ENCODE measurements at regions not wholly inside any gene's neighbourhood (a gene's known extent, or its start where the extent isn't known, plus 50 kb on each side); places are given as distances from the start of the nearest gene placed in this dataset.

GRCh38 chr2:217364224-217364623 is 504.4 kb upstream of the TNP1 start:
- H3K27ac ChIP-seq (ENCODE audit: low read length): no peak overlapping the region
- peaks cover 4% of the 10 kb centered on the region for H3K4me1 ChIP-seq (ENCODE audit: control insufficient read depth, insufficient read depth, low read length)
- H3K27me3 ChIP-seq (ENCODE audit: control insufficient read depth, insufficient read depth, low read length): no peaks in the 10 kb centered on the region
- no peak overlapping the region for H3K4me3 ChIP-seq (ENCODE audit: low read length)
- no peaks in the 10 kb centered on the region for H3K36me3 ChIP-seq (ENCODE audit: control insufficient read depth, insufficient read depth, low read length)
- no peaks in the 10 kb centered on the region for H3K9me3 ChIP-seq (replicated peaks; ENCODE audit: control insufficient read depth, low read depth, low read length)
- no peak for DNase-seq

GRCh38 chr2:217363470-217363869 is 503.6 kb upstream of the TNP1 start:
- no peaks in the 10 kb centered on the region for H3K9me3 ChIP-seq (replicated peaks; ENCODE audit: control insufficient read depth, low read depth, low read length)
- no CpG with 5 or more reads among the region's 3 CpGs for WGBS (ENCODE audit: insufficient coverage)

GRCh38 chr2:217362710-217363109 is 502.8 kb upstream of the TNP1 start:
- Histone ChIP-seq H3K27ac (ENCODE audit: low read length) (no peak overlapping the region), H3K4me3 (ENCODE audit: low read length) (no peak overlapping the region), H3K9me3 (replicated peaks; ENCODE audit: control insufficient read depth, low read depth, low read length) (no peaks in the 10 kb centered on the region), H3K4me1 (ENCODE audit: control insufficient read depth, insufficient read depth, low read length) (peaks cover 4% of the 10 kb centered on the region), H3K27me3 (ENCODE audit: control insufficient read depth, insufficient read depth, low read length) (no peaks in the 10 kb centered on the region), H3K36me3 (ENCODE audit: control insufficient read depth, insufficient read depth, low read length) (no peaks in the 10 kb centered on the region)
- no CpG with 5 or more reads among the region's 5 CpGs for WGBS (ENCODE audit: insufficient coverage)
- DNase-seq: no peak

More at GRCh38 chr2:217363470-217363869, 503.6 kb upstream of the TNP1 start:
- H3K4me3 ChIP-seq (ENCODE audit: low read length): no peak overlapping the region
- DNase-seq: no peak
- peaks cover 4% of the 10 kb centered on the region for H3K4me1 ChIP-seq (ENCODE audit: control insufficient read depth, insufficient read depth, low read length)
- no peaks in the 10 kb centered on the region for H3K27me3 ChIP-seq (ENCODE audit: control insufficient read depth, insufficient read depth, low read length)
- H3K36me3 ChIP-seq (ENCODE audit: control insufficient read depth, insufficient read depth, low read length): no peaks in the 10 kb centered on the region
- no peak overlapping the region for H3K27ac ChIP-seq (ENCODE audit: low read length)

- DNase-seq: no peak
- Histone ChIP-seq H3K4me3 (ENCODE audit: low read length) (no peak overlapping the region), H3K36me3 (ENCODE audit: control insufficient read depth, insufficient read depth, low read length) (no peaks in the 10 kb centered on the region), H3K27ac (ENCODE audit: low read length) (no peak overlapping the region), H3K27me3 (ENCODE audit: control insufficient read depth, insufficient read depth, low read length) (no peaks in the 10 kb centered on the region), H3K4me1 (ENCODE audit: control insufficient read depth, insufficient read depth, low read length) (peaks cover 4% of the 10 kb centered on the region), H3K9me3 (replicated peaks; ENCODE audit: control insufficient read depth, low read depth, low read length) (no peaks in the 10 kb centered on the region)
- 100% methylated on average over 1 of the region's 1 CpG for WGBS (ENCODE audit: insufficient coverage)
Observed at GRCh38 chr2:217362286-217362685, 502.4 kb upstream of the TNP1 start.

GRCh38 chr2:217361483-217361880 is 501.6 kb upstream of the TNP1 start:
- H3K27me3 ChIP-seq (ENCODE audit: control insufficient read depth, insufficient read depth, low read length): no peaks in the 10 kb centered on the region
- DNase-seq: peak; percentile 88
- peaks cover 8% of the 10 kb centered on the region for H3K4me1 ChIP-seq (ENCODE audit: control insufficient read depth, insufficient read depth, low read length)
- H3K4me3 ChIP-seq (ENCODE audit: low read length): no peak overlapping the region
- H3K36me3 ChIP-seq (ENCODE audit: control insufficient read depth, insufficient read depth, low read length): no peaks in the 10 kb centered on the region
- H3K9me3 ChIP-seq (replicated peaks; ENCODE audit: control insufficient read depth, low read depth, low read length): no peaks in the 10 kb centered on the region
- no CpG with 5 or more reads among the region's 2 CpGs for WGBS (ENCODE audit: insufficient coverage)
- no peak overlapping the region for H3K27ac ChIP-seq (ENCODE audit: low read length)

GRCh38 chr2:217360781-217361482 is 501.1 kb upstream of the TNP1 start:
- Histone ChIP-seq H3K36me3 (ENCODE audit: control insufficient read depth, insufficient read depth, low read length) (no peaks in the 10 kb centered on the region), H3K4me3 (ENCODE audit: low read length) (no peak overlapping the region), H3K9me3 (replicated peaks; ENCODE audit: control insufficient read depth, low read depth, low read length) (no peaks in the 10 kb centered on the region), H3K27ac (ENCODE audit: low read length) (no peak overlapping the region), H3K4me1 (ENCODE audit: control insufficient read depth, insufficient read depth, low read length) (peaks cover 10% of the 10 kb centered on the region), H3K27me3 (ENCODE audit: control insufficient read depth, insufficient read depth, low read length) (peaks cover under 1% of the 10 kb centered on the region)
- DNase-seq: no peak
- 0% methylated on average over 1 of the region's 4 CpGs for WGBS (ENCODE audit: insufficient coverage)

GRCh38 chr2:217360111-217360510 is 500.2 kb upstream of the TNP1 start:
- H3K27me3 ChIP-seq (ENCODE audit: control insufficient read depth, insufficient read depth, low read length): peaks cover 2% of the 10 kb centered on the region
- no peak overlapping the region for H3K4me3 ChIP-seq (ENCODE audit: low read length)
- no peaks in the 10 kb centered on the region for H3K9me3 ChIP-seq (replicated peaks; ENCODE audit: control insufficient read depth, low read depth, low read length)
- 57% methylated on average over 1 of the region's 2 CpGs for WGBS (ENCODE audit: insufficient coverage)
- peaks cover 13% of the 10 kb centered on the region for H3K4me1 ChIP-seq (ENCODE audit: control insufficient read depth, insufficient read depth, low read length)
- no peak overlapping the region for H3K27ac ChIP-seq (ENCODE audit: low read length)
- DNase-seq: no peak
- H3K36me3 ChIP-seq (ENCODE audit: control insufficient read depth, insufficient read depth, low read length): no peaks in the 10 kb centered on the region

- no peak for DNase-seq
- WGBS (ENCODE audit: insufficient coverage): 84% methylated on average over 5 of the region's 8 CpGs
- H3K27ac ChIP-seq (ENCODE audit: low read length): no peak overlapping the region
Observed at GRCh38 chr2:217357886-217358620, 498.2 kb upstream of the TNP1 start.

GRCh38 chr2:217356781-217357180 is 496.9 kb upstream of the TNP1 start:
- WGBS (ENCODE audit: insufficient coverage): 21% methylated on average over 3 of the region's 7 CpGs
- Histone ChIP-seq H3K4me3 (ENCODE audit: low read length) (no peak overlapping the region), H3K9me3 (replicated peaks; ENCODE audit: control insufficient read depth, low read depth, low read length) (no peaks in the 10 kb centered on the region), H3K27me3 (ENCODE audit: control insufficient read depth, insufficient read depth, low read length) (peaks cover 2% of the 10 kb centered on the region), H3K4me1 (ENCODE audit: control insufficient read depth, insufficient read depth, low read length) (peaks cover 13% of the 10 kb centered on the region), H3K27ac (ENCODE audit: low read length) (peak overlapping the region; percentile 52), H3K36me3 (ENCODE audit: control insufficient read depth, insufficient read depth, low read length) (no peaks in the 10 kb centered on the region)
- peak; percentile 83 for DNase-seq

More at GRCh38 chr2:217357886-217358620, 498.2 kb upstream of the TNP1 start:
- no peaks in the 10 kb centered on the region for H3K36me3 ChIP-seq (ENCODE audit: control insufficient read depth, insufficient read depth, low read length)
- no peaks in the 10 kb centered on the region for H3K9me3 ChIP-seq (replicated peaks; ENCODE audit: control insufficient read depth, low read depth, low read length)
- H3K27me3 ChIP-seq (ENCODE audit: control insufficient read depth, insufficient read depth, low read length): peaks cover 2% of the 10 kb centered on the region
- H3K4me3 ChIP-seq (ENCODE audit: low read length): no peak overlapping the region
- peaks cover 13% of the 10 kb centered on the region for H3K4me1 ChIP-seq (ENCODE audit: control insufficient read depth, insufficient read depth, low read length)

GRCh38 chr2:217356142-217356541 is 496.3 kb upstream of the TNP1 start:
- no peak for DNase-seq
- no peaks in the 10 kb centered on the region for H3K9me3 ChIP-seq (replicated peaks; ENCODE audit: control insufficient read depth, low read depth, low read length)
- no peak overlapping the region for H3K4me3 ChIP-seq (ENCODE audit: low read length)
- H3K36me3 ChIP-seq (ENCODE audit: control insufficient read depth, insufficient read depth, low read length): no peaks in the 10 kb centered on the region
- H3K27me3 ChIP-seq (ENCODE audit: control insufficient read depth, insufficient read depth, low read length): peaks cover 3% of the 10 kb centered on the region
- peaks cover 9% of the 10 kb centered on the region for H3K4me1 ChIP-seq (ENCODE audit: control insufficient read depth, insufficient read depth, low read length)
- no CpG with 5 or more reads among the region's 1 CpG for WGBS (ENCODE audit: insufficient coverage)
- H3K27ac ChIP-seq (ENCODE audit: low read length): peak overlapping the region; percentile 52

All from muscle of leg (tissue), 3 donors.